Erythroblast (primary cell): ENCODE measurements at regions not wholly inside any gene's neighbourhood (a gene's known extent, or its start where the extent isn't known, plus 50 kb on each side); places are given as distances from the start of the nearest gene placed in this dataset.

Experiments used
- GATA1 ChIP-seq: IDR thresholded peaks from 2 replicates; pipeline ENCODE4 v1.6.1; 2011; ENCODE audit warnings: low read depth, mild to moderate bottlenecking, control low read depth, low read length, moderate library complexity
- POLR2A ChIP-seq: IDR thresholded peaks from 2 replicates; pipeline ENCODE4 v1.6.1; 2011; ENCODE audit warnings: mild to moderate bottlenecking, low read length

DNA sequence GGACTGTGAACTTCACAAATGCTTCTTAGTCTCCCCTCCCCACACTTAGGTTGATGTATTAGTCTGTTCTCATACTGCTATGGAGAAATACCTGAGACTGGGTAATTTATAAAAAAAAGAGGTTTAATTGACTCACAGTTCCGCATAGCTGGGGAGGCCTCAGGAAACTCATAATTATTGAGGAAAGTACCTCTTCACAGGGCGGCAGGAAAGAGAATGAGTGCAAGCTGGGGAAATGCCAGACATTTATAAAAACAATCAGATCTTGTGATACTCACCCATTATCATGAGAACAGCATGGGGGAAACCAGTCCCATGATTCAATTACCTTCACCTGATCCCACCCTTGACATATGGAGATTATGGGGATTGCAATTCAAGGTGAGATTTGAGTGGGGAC is 178.8 kb downstream of the SLC38A4 start:
- no peak for TF ChIP-seq POLR2A
- no peak for TF ChIP-seq GATA1
